Kidney (tissue), 13 donors: ENCODE measurements at regions not wholly inside any gene's neighbourhood (a gene's known extent, or its start where the extent isn't known, plus 50 kb on each side); places are given as distances from the start of the nearest gene placed in this dataset.
A peak's percentile ranks its signal among the peaks of the same experiment; 100 is the strongest.

Experiments
- DNase-seq, 5 donors: peaks; one replicate each; pipeline ENCODE4 v3.0.0-alpha.2; 2013 to 2020
- FAIRE-seq: peaks from 2 replicates; lab custom pipeline; 2012; peaks lifted over from hg19 to GRCh38; lab: Jason Lieb, UNC
- H3K27ac ChIP-seq, 2 donors: one replicate each; pipeline ENCODE4 v1.7.0; 2013; ENCODE audit warnings: low read depth in 2 of 2, low read length in 2 of 2, inconsistent platforms in 1 of 2
- H3K27me3 ChIP-seq: one replicate; pipeline ENCODE4 v1.7.1; 2013; ENCODE audit warnings: low read length, inconsistent platforms; ENCODE audit not compliant: control insufficient read depth, insufficient read depth
- H3K36me3 ChIP-seq, 3 donors: one replicate each; pipeline versions ENCODE4 v1.7.0 to v1.7.1; 2013; ENCODE audit warnings: low read length in 3 of 3, control low read depth in 1 of 3, inconsistent platforms in 1 of 3; ENCODE audit not compliant: insufficient read depth in 3 of 3, control insufficient read depth in 2 of 3
- H3K4me1 ChIP-seq, 3 donors: one replicate each; pipeline versions ENCODE4 v1.7.0 to v1.7.1; 2013; ENCODE audit warnings: low read length in 3 of 3, inconsistent platforms in 1 of 3, low read depth in 1 of 3; ENCODE audit not compliant: control insufficient read depth in 2 of 3, insufficient read depth in 2 of 3
- H3K4me3 ChIP-seq, 3 donors: one replicate each; pipeline versions ENCODE4 v1.7.0 to v1.8.1; 2013; ENCODE audit warnings: low read length in 3 of 3, control low read depth in 1 of 3, inconsistent platforms in 1 of 3
- H3K9ac ChIP-seq, 3 donors: one replicate each; pipeline versions ENCODE4 v1.7.0 to v1.7.1; 2013; ENCODE audit warnings: low read length in 3 of 3, control low read depth in 1 of 3, inconsistent platforms in 1 of 3
- H3K9me3 ChIP-seq, 3 donors: one replicate each; pipeline versions ENCODE4 v1.7.0 to v1.7.1; 2013; ENCODE audit warnings: low read length in 3 of 3, control low read depth in 1 of 3, inconsistent platforms in 1 of 3; ENCODE audit not compliant: control insufficient read depth in 2 of 3, insufficient read depth in 1 of 3
- CTCF ChIP-seq: IDR thresholded peaks from 3 replicates; pipeline ENCODE4 v1.5.1; 2012; ENCODE audit warnings: mild to moderate bottlenecking, moderate library complexity, borderline replicate concordance; ENCODE audit not compliant: insufficient read depth; ENCODE audit errors: extremely low read depth
- intact Hi-C: fragments of 100-400 bp; cut with DNase I; formaldehyde crosslinking; loops from one replicate; pipeline ENCODE4 v1.11.1; 2022
- donor health status: control.
- donor health status: control.
- donor health status: control.
- donor health status: control.
- donor health status: control.
- donor health status: DM: yes; HTN: yes; CAD: no.
- donor health status: Normal renal cell carcinoma (clear cell type).

GRCh38 chr6:82832811-82833210 lies 232.8 kb downstream of the UBE3D start:
- intact Hi-C loops: no loop called here
- no peak for FAIRE-seq
- H3K9me3 ChIP-seq: no peaks in the 10 kb centered on the region
- DNase-seq: no peak
- no peak overlapping the region for H3K27ac ChIP-seq
- no peak for TF ChIP-seq CTCF
- H3K27me3 ChIP-seq: no peaks in the 10 kb centered on the region
- no peak overlapping the region for H3K4me3 ChIP-seq
- no peak overlapping the region for H3K9ac ChIP-seq
- H3K36me3 ChIP-seq: no peaks in the 10 kb centered on the region
- no peaks in the 10 kb centered on the region for H3K4me1 ChIP-seq

GRCh38 chr6:82833481-82833880 lies 232.2 kb downstream of the UBE3D start:
- no peak for DNase-seq
- Histone ChIP-seq H3K4me1 (no peaks in the 10 kb centered on the region), H3K4me3 (no peak overlapping the region), H3K9ac (no peak overlapping the region), H3K27me3 (no peaks in the 10 kb centered on the region), H3K9me3 (no peaks in the 10 kb centered on the region), H3K27ac (no peak overlapping the region), H3K36me3 (no peaks in the 10 kb centered on the region)
- intact Hi-C loops: no loop called here
- TF ChIP-seq CTCF: no peak
- FAIRE-seq: no peak

GRCh38 chr6:82836022-82836575 lies 229.5 kb downstream of the UBE3D start:
- H3K4me3 ChIP-seq: no peak overlapping the region
- FAIRE-seq (no peak), DNase-seq (peak in 1 of 5 donors; percentile 39)
- H3K27me3 ChIP-seq: no peaks in the 10 kb centered on the region
- no peaks in the 10 kb centered on the region for H3K36me3 ChIP-seq
- H3K9me3 ChIP-seq: no peaks in the 10 kb centered on the region
- intact Hi-C loops: no loop called here
- no peak overlapping the region for H3K9ac ChIP-seq
- H3K27ac ChIP-seq: no peak overlapping the region
- no peaks in the 10 kb centered on the region for H3K4me1 ChIP-seq
- no peak for TF ChIP-seq CTCF

- intact Hi-C loops: no loop called here
- H3K4me1 ChIP-seq: peaks cover 0 to 3% (median 0%) of the 10 kb centered on the region in 3 donors
These were observed 225.1 kb downstream of the UBE3D start for GRCh38 chr6:82840571-82840970.

More at GRCh38 chr6:82840571-82840970, 225.1 kb downstream of the UBE3D start:
- Histone ChIP-seq H3K4me3 (no peak overlapping the region), H3K9ac (no peak overlapping the region), H3K27me3 (no peaks in the 10 kb centered on the region), H3K36me3 (no peaks in the 10 kb centered on the region), H3K27ac (no peak overlapping the region), H3K9me3 (no peaks in the 10 kb centered on the region)
- FAIRE-seq (no peak), DNase-seq (no peak)
- TF ChIP-seq CTCF: no peak
